DMS53 (cell line): ENCODE measurements at regions not wholly inside any gene's neighbourhood (a gene's known extent, or its start where the extent isn't known, plus 50 kb on each side); places are given as distances from the start of the nearest gene placed in this dataset.
"Not testable (repeated sequence)": the region's sequence is repeated elsewhere in the genome, so short reads cannot be mapped to it uniquely, and the experiment has no call there.

Experiments
- DNase-seq: peaks from one replicate; lab custom pipeline; 2025; lab: John Stamatoyannopoulos, UW

DNA sequence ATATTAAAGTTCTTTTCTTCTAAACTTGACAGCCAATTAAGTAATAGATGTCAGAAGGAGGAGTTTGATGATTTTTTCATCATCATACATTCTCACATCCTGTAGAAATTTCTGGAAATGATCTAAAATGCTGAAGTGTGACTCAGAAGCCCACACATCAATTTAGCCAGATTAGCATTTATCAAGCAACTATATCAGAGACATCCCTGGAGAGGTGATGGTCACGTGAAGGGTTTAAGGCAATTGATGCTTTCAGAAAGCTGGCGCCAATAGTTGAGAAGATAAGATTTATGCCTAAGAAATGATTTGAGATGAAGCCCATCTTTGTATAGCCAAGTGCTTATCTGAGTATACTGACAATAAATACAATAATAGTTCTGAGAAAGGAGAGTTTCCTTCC, 162.9 kb upstream of the RORB start:
- DNase-seq, result no peak

DNA sequence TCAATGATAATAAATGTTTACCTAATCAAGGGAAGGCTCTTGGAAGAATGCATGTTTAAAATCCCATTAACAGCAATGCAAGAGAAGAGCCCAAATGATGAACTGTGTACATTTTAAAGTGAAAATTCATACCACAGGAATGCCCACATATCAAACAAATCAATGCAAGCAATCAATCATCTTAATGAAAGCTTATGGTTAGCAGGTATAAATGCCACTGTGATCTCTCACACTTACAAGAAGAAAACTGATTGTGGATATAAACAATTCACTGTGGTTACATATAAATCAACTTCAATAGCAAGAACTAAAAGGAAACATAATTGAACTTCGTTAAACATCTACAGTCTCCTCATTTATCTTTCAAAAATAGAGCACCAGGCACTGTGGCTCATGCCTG, 161.0 kb upstream of the RORB start:
- no peak for DNase-seq

DNA sequence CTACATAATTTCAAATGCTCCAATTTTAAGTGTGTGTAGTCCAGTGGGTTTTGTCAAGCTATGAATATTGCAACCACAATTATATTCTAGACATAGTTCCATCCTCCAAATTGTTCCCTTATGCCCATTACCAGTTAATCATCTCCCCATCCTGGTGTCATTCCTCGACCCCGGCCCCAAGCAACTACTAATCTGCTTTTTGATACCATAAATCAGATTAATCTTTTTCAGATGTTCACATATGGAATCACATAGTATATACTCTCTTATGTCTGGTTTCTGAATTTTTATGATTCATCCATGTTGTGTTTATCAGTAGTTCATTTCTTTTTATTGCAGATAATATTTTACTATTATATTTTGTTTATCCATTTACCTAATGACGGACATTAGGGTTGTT, 148.4 kb upstream of the RORB start:
- no peak for DNase-seq

DNA sequence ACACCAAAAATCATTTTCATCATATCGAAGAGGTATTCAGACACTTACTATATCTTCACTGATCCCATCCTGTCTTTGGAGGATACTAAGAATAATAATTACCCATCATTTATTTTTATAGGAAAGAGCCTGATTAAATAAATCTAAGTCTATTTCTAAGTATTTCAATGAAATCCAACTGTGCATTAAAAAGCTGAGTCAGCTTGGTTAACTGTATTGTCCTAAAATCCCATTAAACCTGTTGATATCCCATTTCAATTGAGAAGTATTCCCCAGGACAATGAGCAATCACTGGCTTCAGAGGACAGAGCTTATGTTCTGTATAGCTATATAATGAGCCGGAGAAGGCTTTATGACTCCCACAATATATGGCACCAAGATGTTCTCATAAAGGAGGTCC, 142.0 kb upstream of the RORB start:
- no peak for DNase-seq

DNA sequence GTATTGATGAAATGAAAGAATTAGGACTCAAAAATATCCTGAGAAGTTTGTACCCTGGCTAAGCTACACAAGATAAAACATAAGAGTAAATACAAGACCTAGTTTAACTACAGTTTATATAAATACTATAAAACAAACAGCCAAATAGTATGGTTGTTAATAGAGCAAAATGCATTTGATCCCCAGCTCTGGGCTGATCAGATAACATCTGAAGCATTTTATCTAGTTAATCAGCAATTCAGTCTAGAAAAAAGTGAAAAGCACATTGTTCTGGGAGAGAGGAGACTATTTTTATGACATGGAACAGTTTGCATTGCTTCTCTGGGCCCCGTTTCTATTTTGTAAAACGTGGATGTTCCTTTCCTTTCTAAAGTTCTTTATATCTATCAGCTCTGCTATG, 139.6 kb upstream of the RORB start:
- no peak for DNase-seq

DNA sequence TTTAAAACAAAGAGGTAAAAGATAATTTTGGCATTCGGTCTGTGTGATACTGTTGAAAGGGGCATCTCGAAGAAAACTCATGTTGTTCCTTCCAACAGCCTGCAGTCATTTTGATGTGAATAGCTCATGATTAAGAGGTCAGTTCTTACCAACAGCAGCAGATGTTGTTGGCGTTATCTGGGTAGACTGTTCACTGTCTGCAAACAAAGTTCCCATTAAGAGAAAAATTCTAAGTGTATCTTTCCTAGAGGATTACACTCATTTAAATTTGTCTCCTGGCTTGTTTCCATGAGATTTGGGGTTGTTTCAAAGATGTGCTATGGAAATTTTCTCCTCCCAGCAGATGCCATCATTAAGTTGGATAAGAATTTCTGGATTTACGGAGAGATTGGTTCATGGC, 138.2 kb upstream of the RORB start:
- DNase-seq, result no peak

DNA sequence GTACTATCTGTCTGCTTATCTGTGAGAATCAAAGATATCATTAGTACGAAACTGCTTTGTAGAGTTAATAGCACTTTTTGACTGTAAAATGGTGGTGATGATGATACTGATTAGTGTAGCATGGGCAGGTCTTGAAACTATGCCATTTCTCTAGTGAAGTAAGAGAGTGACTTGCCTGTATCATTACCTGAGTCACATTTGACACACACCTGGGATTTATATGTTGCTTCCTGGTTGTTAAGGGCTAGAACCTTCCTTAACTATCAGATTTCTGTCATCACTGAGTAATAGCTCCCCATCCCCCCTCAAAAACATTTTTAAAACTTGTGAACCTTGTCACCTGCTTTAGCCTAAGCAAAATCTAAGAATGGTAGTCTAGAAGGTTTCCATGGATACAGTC, 135.6 kb upstream of the RORB start:
- DNase-seq, result peak; percentile 47

DNA sequence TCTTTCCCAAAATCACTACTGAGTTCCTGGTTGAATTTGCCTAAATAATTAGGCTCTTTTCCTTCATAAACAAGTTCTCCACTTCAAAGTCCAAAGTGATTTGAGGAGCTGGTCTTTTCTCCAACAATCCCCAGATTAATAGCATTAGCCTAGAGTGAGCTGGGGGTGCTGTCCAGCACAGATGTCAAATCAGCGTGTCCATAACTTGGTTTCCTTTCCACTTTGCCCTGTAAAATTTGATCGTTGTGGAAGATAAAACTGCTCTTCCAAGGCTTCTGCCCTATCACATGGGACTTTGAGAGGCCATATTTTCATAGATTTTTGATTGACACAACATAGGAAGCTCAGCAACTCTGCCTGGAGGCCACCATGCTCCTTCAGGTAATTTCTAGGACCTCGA, 134.7 kb upstream of the RORB start:
- DNase-seq, result no peak

DNA sequence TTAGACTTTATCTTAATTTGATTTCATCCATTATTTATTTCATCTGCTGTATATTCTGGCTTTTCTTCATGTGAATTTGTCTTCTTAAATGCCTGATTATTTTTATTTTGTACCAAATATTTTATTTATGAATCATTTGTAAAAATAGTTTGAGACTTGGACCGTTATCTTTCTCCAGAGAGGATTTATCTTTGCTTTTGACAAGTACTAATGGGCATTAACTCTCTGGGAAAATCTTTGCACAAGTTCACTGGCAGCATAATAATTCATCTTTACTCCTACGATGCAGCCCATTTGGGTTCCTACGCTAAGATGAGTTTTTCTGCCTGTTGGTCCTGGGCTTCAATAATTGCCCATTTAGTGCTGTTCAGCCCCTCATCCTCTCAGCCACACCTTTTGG, 131.0 kb upstream of the RORB start:
- DNase-seq, result no peak

DNA sequence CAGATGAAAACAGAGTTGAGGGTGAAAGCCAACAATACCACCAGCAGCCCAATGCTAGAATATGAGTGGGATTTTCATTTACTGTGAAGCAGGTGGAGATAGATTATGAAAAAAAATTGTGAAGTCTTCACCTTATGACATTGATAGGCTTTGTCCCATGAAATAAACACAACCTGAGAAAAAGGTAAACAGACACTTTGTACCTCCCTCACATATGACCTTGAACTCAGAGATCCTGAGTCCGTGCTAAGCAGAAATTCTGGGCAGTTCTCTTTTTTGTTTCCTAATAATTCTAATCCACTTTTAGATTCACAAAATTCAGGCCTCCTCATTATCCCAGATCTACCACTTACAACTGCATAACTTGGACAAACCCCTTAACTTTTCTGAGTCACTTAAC, 127.3 kb upstream of the RORB start:
- DNase-seq, result no peak

DNA sequence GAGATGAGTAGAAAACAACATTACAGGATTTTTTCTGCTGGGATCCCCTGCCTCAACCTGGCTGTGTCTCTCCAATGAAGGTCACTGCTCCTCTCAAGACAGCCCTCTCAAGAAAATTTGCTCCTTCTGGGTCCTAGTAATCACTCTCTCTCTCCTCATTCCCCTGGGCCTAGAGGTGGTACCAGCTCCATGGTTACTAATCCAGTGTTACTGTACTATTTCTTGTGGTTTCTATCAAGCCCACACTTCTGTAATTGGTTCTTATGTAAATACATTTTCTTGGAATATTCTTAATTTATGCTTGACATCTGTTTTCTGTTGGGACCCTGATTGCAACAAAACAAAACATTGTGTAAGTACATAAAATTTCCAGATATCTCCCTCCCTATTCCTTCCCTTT, 123.8 kb upstream of the RORB start:
- DNase-seq, result no peak

DNA sequence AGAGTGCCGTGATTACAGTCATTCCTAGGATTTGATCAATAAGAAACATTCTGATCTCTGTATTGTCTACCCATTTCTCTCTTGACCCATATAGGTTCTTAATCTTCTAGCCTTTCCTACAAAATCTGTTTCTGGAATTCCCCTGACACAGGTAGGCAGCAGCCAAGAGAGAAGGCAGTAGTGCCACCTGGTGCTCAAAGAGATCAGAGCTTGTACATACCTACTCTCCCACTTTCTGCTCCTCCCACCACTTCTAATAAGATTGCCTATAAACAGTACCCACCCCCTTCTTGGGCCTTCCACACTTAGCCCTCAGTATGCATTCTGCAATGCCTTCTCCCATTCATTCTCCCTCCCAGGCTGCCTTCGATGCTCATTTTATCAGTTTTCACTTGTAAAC, 117.4 kb upstream of the RORB start:
- peak; percentile 79 for DNase-seq

DNA sequence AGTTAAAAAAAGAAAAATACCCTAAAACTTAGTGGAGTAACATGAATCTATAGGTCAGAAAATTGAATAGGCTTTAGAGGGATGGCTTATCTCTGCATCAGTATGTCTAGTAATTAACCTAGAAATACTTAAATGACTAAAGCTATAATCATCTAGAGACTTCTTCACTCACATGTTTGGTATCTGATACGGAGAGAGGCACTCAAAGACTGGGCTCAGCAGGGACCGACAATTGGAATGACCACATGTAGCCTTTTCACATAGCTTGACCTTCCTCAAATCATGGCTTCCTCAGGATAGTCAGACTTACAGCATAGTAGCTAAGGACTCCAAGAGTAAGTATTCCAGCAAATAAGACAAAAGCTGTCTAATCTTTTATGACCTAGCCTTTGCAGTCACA, 105.3 kb upstream of the RORB start:
- no peak for DNase-seq

DNA sequence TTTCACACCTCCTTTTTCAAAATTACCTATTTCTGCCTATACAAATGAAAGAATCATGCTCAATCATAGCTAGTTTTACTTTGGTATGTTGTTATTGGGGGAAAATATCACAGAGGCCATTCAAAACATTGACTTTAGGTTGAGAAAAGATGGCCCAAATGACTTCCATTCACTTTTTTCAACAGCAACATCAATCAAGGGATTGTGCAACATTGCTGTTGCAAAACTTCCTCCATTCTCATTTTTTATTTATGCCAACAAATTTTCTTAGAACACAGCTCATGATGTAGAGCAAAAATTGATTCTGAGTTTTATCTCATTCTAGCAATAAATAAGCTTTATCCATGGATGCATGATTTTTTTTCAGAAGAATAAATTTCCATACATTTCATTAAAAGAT, 93.6 kb upstream of the RORB start:
- DNase-seq, result no peak

DNA sequence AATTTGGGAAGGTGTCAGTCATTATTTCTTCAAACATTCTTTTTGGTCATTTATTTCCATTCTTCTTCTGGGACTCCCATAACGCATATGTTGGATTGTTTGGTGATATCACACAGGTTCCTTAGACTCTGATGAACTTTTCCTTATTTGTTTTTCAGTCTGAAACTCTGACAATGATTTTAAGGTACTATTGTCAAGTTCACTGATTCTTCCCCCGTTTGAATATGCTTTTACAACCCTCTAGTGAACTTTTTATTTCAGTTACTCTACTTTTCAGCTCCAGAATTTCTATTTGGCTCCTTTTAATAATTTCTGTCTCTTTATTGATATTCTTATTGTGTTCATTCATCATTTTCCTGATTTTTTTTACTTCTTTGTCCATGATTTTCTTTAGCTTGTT, 92.5 kb upstream of the RORB start:
- no peak for DNase-seq

DNA sequence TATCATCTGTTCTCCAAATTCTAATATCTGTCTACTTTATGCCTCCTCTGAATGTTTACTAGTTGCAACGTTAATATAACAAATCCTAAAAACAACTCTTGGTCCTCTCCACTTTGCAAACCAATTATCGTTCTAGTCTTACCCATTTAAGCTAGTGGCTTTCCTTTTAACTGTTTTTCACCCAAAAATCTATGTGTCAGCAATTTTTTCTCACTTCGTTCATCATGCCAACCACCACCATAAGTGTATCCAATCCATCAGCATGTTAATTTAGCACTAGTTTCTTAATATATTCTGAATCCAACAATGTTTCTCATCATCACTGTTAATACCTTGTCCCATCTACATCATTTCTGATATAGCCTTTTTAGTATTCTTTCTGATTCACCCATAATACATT, 90.0 kb upstream of the RORB start:
- no peak for DNase-seq

DNA sequence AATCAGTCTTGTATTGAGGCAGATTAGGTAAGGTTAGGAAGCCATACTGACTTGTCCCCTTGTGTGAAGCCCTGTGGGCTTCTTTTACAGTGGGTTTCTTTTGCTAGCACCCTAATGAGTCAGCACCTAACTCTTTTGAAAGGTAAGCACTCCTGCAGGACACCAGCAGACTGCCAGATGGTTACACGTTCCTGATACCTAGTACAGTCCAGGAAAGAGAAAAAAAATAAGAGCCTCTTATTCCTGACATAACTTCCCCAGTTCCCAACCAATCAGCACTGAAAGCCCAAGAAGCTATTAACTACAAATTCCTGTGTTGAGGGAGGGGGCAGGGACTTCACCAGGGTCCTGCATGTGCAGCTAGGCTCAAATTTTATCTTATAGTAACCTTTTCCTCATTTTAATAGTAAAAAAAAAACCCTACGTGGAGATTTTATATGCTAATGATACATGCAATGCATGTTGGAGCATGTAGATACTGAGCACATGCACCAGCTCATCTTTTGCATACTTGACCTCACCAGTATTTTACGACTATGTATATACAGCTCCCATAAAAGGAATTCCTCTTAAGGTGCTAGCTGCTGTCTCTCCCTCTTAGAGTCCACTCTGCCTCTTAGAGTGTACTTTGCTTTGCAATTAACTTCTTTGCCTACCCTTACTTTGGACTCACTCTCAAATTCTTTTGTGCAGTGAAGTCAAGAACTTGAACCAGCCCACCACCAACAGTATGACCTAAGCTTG, 84.7 kb upstream of the RORB start:
- no peak for DNase-seq

DNA sequence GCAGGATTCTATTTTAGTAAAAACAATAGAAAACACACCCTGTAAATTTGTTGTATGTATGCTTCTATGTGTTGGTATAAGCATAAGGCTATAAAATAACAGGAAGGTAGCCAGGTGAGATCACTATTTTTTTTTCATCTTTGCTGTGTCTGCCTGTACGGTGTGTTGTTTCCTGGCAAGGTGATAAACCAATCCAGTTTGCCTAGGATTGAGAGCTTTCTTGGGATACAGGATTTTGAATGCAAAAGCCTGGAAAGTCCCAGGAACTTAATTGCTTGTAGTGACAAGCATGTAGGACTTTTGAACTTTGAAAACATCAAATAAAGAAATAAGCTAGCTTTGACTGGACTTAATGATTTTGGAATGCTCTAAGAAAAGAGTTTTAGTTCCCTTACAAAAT, 83.3 kb upstream of the RORB start:
- peak; percentile 47 for DNase-seq

DNA sequence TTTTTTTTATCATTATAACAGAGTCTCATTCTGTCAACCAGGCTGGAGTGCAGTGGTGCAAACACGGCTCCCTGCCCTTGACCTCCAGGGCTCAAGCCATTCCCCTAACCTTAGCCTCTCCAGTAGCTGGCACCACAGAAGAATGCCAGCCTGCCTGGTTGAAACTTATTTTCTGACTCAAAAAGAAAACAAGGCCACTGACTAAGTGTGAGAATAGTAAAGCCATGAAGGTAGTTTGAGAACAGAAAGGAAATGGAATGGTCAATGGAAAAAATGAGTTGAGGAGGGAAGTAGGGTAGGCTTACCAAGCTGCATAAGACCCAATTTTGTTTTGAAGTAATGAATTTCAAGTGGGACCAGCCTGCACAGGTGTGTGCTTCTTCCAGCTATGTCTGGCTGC, 82.8 kb upstream of the RORB start:
- no peak for DNase-seq

DNA sequence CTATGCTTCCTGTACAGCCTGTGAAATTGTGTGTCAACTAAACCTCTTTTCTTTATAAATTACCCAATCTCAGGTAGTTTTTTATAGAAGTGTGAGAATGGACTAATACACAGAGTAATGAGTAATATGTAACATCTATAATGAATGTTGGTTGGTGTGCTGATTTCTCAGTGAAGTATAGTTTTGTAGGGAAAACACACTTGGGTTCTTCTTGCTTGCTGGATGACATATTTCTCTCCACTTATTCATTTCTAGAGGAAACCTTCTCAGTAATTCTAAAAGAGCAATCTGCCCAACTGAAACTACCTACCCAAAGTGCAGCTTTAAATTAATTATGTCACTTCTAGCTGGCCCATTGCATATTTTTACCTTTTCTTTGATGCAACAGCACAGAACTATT, 81.1 kb upstream of the RORB start:
- DNase-seq, result no peak

DNA sequence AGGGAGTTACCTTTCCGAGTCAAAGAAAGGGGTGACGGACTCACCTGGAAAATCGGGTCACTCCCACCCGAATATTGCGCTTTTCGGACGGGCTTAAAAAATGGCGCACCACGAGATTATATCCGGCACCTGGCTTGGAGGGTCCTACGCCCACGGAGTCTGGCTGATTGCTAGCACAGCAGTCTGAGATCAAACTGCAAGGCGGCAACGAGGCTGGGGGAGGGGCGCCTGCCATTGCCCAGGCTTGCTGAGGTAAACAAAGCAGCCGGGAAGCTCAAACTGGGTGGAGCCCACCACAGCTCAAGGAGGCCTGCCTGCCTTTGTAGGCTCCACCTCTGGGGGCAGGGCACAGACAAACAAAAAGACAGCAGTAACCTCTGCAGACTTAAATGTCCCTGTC, 72.6 kb upstream of the RORB start:
- not testable (repeated sequence) for DNase-seq

DNA sequence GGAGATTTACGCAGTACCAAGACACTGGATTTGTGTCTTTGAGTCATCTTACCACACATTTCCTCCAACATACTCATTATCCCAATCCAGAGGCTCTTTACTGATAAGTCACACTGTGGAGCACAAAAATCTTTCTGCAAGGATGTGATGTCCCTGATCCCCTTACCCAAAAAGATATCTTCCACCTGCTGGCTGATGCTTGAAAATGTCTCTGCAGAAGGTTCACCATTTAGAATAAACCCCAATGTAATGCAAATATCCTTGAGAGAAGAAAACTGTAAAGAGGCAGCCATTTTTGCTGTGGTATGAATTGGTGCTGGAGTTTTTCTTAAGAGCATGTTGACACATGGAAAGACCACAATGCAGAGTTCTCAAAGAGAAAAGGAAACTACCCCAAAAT, 65.7 kb upstream of the RORB start:
- DNase-seq, result no peak

DNA sequence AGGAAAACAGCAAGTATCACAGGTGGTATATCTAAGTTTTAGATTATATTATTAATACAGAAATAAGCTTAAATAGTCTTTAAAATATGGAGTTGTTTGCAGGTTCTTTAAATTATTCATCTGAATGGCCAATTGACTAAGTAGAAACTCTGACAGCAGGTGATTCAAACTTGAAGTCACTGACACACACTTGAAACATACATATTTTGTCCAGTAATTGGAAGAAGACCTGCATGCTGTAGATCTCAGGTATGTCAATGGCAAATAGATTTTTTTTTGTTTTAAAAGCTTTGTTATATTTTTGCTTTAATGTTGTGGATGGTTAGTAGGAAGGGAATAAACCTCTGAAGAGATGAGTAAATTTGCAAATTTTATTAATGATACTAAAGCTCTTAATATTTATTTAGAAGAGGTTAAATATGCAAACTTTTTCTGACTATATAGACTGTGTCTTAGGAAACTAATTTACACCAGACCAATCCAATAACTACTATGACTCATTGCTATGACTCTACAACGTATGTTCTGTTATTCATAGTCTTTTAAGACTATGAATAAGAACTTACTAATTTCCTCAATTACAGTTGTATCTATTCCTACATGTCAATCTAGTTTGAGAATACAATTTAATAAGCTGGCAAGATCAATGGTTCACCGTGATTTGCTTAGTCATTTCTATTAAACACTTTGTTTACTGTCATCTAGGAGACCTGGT, 53.9 kb upstream of the RORB start:
- no peak for DNase-seq

DNA sequence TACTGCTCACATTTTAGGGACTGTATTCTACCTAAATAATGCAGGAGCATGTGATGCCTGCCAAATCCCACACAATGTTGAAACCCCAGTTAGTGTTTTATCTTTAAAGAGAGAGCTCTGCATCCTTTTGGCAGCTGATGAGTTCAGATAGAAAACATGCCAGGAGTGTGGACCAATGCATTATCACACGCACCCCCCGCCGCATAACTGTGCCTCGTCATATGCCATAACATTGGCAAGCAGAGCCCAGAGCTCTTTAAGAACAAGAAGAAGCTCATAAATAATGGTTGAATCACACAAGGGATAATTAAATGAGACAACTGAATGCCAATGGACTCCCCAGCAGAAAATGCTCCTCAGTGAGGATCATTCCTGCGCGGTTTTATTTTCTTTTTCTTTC, 52.8 kb upstream of the RORB start:
- DNase-seq, result no peak
